ENCODE measurements at regions not wholly inside any gene's neighbourhood (a gene's known extent, or its start where the extent isn't known, plus 50 kb on each side); places are given as distances from the start of the nearest gene placed in this dataset.

- TF ChIP-seq, protein P1, sequence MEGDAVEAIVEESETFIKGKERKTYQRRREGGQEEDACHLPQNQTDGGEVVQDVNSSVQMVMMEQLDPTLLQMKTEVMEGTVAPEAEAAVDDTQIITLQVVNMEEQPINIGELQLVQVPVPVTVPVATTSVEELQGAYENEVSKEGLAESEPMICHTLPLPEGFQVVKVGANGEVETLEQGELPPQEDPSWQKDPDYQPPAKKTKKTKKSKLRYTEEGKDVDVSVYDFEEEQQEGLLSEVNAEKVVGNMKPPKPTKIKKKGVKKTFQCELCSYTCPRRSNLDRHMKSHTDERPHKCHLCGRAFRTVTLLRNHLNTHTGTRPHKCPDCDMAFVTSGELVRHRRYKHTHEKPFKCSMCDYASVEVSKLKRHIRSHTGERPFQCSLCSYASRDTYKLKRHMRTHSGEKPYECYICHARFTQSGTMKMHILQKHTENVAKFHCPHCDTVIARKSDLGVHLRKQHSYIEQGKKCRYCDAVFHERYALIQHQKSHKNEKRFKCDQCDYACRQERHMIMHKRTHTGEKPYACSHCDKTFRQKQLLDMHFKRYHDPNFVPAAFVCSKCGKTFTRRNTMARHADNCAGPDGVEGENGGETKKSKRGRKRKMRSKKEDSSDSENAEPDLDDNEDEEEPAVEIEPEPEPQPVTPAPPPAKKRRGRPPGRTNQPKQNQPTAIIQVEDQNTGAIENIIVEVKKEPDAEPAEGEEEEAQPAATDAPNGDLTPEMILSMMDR (conservative IDR thresholded peaks at IDR 0.05 in 1 of 2, IDR thresholded peaks at IDR 0.05 in 1 of 2; ENCODE audit: extremely low read depth in 1 of 2, insufficient read depth in 1 of 2, low read depth in 1 of 2, low read length in 2 of 2) = no peak
- no peak for TF ChIP-seq EZH2 (IDR thresholded peaks at IDR 0.05; ENCODE audit: borderline replicate concordance, low read length)
These were observed 95.9 kb upstream of the PCSK1 start for GRCh38 chr5:96528826-96529474.

Measured in mammary epithelial cell (primary cell).